ENCODE measurements at regions not wholly inside any gene's neighbourhood (a gene's known extent, or its start where the extent isn't known, plus 50 kb on each side); places are given as distances from the start of the nearest gene placed in this dataset.
"Not testable (repeated sequence)": the region's sequence is repeated elsewhere in the genome, so short reads cannot be mapped to it uniquely, and the experiment has no call there.

DNA sequence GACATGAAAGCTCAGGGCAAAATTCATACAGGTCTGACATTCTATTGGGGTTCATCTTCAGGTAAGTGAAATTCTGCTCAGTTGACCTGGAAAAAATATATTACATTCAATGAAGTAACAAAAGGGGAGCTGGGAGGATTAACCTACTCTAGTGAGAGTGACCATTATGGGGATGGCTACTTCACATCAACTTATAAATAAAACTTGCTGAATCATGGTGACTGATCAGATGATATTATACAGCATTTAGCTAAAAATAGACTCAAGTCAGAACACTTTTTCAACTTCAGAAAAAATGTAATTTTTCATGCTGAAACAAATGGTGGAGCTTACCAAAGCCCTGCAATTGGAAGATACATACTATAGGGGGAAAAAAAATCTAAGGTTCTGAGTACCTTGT lies 800.2 kb downstream of the FSCB start:
- no peaks in the 10 kb centered on the region for H3K4me1 ChIP-seq
- DNase-seq = no peak
- no peaks in the 10 kb centered on the region for H3K36me3 ChIP-seq
- TF ChIP-seq EP300 (IDR thresholded peaks at IDR 0.05; ENCODE audit: low read depth) = no peak
- TF ChIP-seq, protein P1, sequence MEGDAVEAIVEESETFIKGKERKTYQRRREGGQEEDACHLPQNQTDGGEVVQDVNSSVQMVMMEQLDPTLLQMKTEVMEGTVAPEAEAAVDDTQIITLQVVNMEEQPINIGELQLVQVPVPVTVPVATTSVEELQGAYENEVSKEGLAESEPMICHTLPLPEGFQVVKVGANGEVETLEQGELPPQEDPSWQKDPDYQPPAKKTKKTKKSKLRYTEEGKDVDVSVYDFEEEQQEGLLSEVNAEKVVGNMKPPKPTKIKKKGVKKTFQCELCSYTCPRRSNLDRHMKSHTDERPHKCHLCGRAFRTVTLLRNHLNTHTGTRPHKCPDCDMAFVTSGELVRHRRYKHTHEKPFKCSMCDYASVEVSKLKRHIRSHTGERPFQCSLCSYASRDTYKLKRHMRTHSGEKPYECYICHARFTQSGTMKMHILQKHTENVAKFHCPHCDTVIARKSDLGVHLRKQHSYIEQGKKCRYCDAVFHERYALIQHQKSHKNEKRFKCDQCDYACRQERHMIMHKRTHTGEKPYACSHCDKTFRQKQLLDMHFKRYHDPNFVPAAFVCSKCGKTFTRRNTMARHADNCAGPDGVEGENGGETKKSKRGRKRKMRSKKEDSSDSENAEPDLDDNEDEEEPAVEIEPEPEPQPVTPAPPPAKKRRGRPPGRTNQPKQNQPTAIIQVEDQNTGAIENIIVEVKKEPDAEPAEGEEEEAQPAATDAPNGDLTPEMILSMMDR (IDR thresholded peaks at IDR 0.05) = no peak
- no peak for TF ChIP-seq POLR2AphosphoS5 (IDR thresholded peaks at IDR 0.05)
- TF ChIP-seq POLR2A (IDR thresholded peaks at IDR 0.05) = no peak
- intact Hi-C loops (cut with DNase I; ENCODE audit: low total_unique reads) (no loop called here), in situ Hi-C loops (cut with MboI; ENCODE audit: low pct_ligation_motif_present in 1 of 4, low pct_unique_long_range_greater_than_20kb in 1 of 4, low sequenced_read_pairs in 3 of 4) (no loop called here)
- H3K4me3 ChIP-seq = no peak overlapping the region
- H3K27ac ChIP-seq = no peak overlapping the region
- H3K9me3 ChIP-seq = no peaks in the 10 kb centered on the region
- H3K27me3 ChIP-seq = no peaks in the 10 kb centered on the region

DNA sequence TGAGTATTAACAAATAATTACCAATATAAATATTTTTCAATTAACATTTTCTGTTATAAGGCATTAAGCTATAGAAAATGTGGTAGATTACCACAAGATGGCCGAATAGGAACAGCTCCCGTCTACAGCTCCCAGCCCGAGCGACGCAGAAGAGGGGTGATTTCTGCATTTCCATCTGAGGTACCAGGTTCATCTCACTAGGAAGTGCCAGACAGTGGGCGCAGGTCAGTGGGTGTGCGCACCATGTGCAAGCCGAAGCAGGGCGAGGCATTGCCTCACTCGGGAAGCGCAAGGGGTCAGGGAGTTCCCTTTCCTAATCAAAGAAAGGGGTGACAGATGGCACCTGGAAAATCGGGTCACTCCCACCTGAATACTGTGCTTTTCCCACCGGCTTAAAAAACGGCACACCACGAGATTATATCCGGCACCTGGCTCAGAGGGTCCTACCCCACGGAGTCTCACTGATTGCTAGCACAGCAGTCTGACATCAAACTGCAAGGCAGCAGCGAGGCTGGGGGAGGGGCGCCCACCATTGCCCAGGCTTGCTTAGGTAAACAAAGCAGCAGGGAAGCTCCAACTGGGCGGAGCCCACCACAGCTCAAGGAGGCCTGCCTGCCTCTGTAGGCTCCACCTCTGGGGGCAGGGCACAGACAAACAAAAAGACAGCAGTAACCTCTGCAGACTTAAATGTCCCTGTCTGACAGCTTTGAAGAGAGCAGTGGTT lies 808.4 kb downstream of the FSCB start:
- H3K27ac ChIP-seq; in situ Hi-C loops (cut with MboI; ENCODE audit: low pct_ligation_motif_present in 1 of 4, low pct_unique_long_range_greater_than_20kb in 1 of 4, low sequenced_read_pairs in 3 of 4); H3K4me3 ChIP-seq; intact Hi-C loops (cut with DNase I; ENCODE audit: low total_unique reads); H3K27me3 ChIP-seq; DNase-seq; H3K36me3 ChIP-seq; H3K9me3 ChIP-seq; H3K4me1 ChIP-seq: not testable (repeated sequence)
- 86 to 92% methylated on average over 5 to 20 of the region's 20 CpGs for WGBS, 2 donors (ENCODE audit: low coverage in 1 of 2)

DNA sequence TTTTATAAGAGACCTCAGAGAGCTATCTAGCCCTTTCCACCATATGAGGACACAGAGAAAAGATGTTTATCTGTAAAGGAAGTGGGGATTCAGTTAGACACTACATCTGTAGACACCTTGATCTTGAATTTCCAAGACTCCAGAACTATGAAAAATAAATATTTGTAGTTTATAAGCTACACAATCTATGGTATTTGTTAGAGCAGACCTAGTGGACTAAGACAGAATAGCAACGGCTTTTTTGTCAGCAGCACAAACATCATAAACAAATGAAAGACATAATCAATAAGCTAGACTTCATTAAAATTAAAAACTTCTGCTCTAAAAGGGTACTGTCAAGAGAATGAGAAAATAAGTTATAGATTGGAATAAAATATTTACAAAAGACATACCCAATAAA lies 810.1 kb downstream of the FSCB start:
- no peak for DNase-seq
- 53 to 55% methylated on average over 1 of the region's 1 CpG for WGBS, 2 donors (ENCODE audit: low coverage in 1 of 2)
- no peak for TF ChIP-seq POLR2A (IDR thresholded peaks at IDR 0.05)

DNA sequence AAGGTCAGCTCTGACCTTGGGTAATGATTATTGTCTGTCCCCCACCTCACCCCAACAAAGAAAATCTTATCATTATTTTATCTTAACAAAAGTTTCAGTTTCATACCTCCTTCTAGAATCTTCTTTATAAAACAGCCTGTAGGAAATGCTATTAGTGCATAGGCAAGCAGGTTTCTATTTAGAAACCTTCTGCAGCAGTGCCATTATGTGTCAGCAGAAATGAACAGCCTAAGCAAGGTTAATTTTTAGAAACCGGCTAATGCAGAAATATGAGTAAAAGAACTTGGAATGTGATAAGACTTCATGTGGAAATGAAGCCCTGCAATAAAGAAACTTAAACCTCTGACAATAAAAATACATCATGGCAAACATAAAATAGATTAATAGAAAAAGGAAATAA lies 814.4 kb downstream of the FSCB start:
- Histone ChIP-seq H3K27ac (no peak overlapping the region), H3K36me3 (no peaks in the 10 kb centered on the region), H3K4me1 (no peaks in the 10 kb centered on the region), H3K27me3 (no peaks in the 10 kb centered on the region), H3K9me3 (no peaks in the 10 kb centered on the region), H3K4me3 (no peak overlapping the region)
- in situ Hi-C loops (cut with MboI; ENCODE audit: low pct_ligation_motif_present in 1 of 4, low pct_unique_long_range_greater_than_20kb in 1 of 4, low sequenced_read_pairs in 3 of 4) = no loop called here
- DNase-seq = no peak
- intact Hi-C loops (cut with DNase I; ENCODE audit: low total_unique reads) = no loop called here
- WGBS, 2 donors (ENCODE audit: low coverage in 1 of 2) = 71 to 74% methylated on average over 1 of the region's 1 CpG
- TF ChIP-seq POLR2AphosphoS5 (IDR thresholded peaks at IDR 0.05) = no peak
- TF ChIP-seq, protein P1 (IDR thresholded peaks at IDR 0.05) = no peak
- TF ChIP-seq EP300 (IDR thresholded peaks at IDR 0.05; ENCODE audit: low read depth) = no peak

More for the DNA sequence above, 810.1 kb downstream of the FSCB start:
- H3K4me1 ChIP-seq = no peaks in the 10 kb centered on the region
- intact Hi-C loops (cut with DNase I; ENCODE audit: low total_unique reads) = no loop called here
- H3K27ac ChIP-seq = no peak overlapping the region
- no peaks in the 10 kb centered on the region for H3K9me3 ChIP-seq
- H3K27me3 ChIP-seq = no peaks in the 10 kb centered on the region
- in situ Hi-C loops (cut with MboI; ENCODE audit: low pct_ligation_motif_present in 1 of 4, low pct_unique_long_range_greater_than_20kb in 1 of 4, low sequenced_read_pairs in 3 of 4) = no loop called here
- no peaks in the 10 kb centered on the region for H3K36me3 ChIP-seq
- no peak overlapping the region for H3K4me3 ChIP-seq

DNA sequence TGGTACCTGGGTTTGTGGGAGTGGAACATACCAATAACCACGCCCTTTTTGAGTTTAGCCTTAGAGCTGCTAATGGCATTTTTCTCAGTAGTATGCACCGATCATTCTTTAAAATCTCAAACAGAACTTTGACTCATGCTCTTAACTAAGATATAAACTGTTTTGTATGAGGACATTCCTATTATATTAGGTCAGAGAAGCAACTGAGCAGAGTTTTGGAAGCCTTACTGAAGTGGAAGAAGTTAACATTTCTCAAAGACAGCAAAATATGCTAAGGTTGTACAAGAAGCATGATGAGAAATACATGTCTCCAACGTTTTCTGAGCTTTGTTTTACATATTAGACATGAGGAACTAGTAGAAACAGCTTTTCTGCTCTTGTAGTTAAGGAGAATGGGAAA lies 819.2 kb downstream of the FSCB start:
- Histone ChIP-seq H3K4me3 (no peak overlapping the region), H3K9me3 (no peaks in the 10 kb centered on the region), H3K27me3 (no peaks in the 10 kb centered on the region), H3K27ac (no peak overlapping the region), H3K36me3 (no peaks in the 10 kb centered on the region), H3K4me1 (no peaks in the 10 kb centered on the region)
- in situ Hi-C loops (cut with MboI; ENCODE audit: low pct_ligation_motif_present in 1 of 4, low pct_unique_long_range_greater_than_20kb in 1 of 4, low sequenced_read_pairs in 3 of 4) = no loop called here
- no peak for TF ChIP-seq EP300 (IDR thresholded peaks at IDR 0.05; ENCODE audit: low read depth)
- no peak for DNase-seq
- intact Hi-C loops (cut with DNase I; ENCODE audit: low total_unique reads) = no loop called here
- 18 to 36% methylated on average over 3 of the region's 3 CpGs for WGBS, 2 donors (ENCODE audit: low coverage in 1 of 2)

DNA sequence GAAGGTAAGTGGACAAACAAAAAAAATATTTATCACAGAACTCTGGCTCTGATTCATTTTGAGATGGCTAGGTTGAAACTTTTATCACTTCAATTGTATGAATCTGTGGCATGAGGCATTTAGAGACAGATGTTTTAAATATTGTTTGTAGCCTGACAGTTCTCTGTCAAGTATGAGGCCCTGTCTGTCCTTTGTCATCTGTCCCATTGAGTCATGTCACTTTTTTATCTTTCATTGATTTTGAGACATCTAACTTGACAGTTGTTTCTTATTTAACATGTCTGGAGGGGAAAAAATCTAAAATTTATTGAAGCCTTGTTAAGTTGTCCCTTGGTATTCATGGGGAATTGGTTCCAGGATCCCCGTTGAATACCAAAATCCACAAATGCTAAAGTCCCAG lies 829.5 kb downstream of the FSCB start:
- H3K27ac ChIP-seq = no peak overlapping the region
- in situ Hi-C loops (cut with MboI; ENCODE audit: low pct_ligation_motif_present in 1 of 4, low pct_unique_long_range_greater_than_20kb in 1 of 4, low sequenced_read_pairs in 3 of 4) (no loop called here), intact Hi-C loops (cut with DNase I; ENCODE audit: low total_unique reads) (no loop called here)
- WGBS, 2 donors (ENCODE audit: low coverage in 1 of 2) = 56 to 71% methylated on average over 1 of the region's 1 CpG
- DNase-seq = no peak
- TF ChIP-seq, protein P1 (IDR thresholded peaks at IDR 0.05) = no peak
- TF ChIP-seq POLR2AphosphoS5 (IDR thresholded peaks at IDR 0.05) = no peak
- TF ChIP-seq EP300 (IDR thresholded peaks at IDR 0.05; ENCODE audit: low read depth) = no peak
- TF ChIP-seq POLR2A (IDR thresholded peaks at IDR 0.05) = no peak
- no peak overlapping the region for H3K4me3 ChIP-seq
- H3K27me3 ChIP-seq = no peaks in the 10 kb centered on the region
- H3K36me3 ChIP-seq = no peaks in the 10 kb centered on the region
- no peaks in the 10 kb centered on the region for H3K9me3 ChIP-seq
- no peaks in the 10 kb centered on the region for H3K4me1 ChIP-seq
